Lung (tissue), 11 donors: ENCODE measurements at regions not wholly inside any gene's neighbourhood (a gene's known extent, or its start where the extent isn't known, plus 50 kb on each side); places are given as distances from the start of the nearest gene placed in this dataset.
A peak's percentile ranks its signal among the peaks of the same experiment; 100 is the strongest.

Experiments used
- ATAC-seq: fragments of 200-7000 bp; cut with Tn5 transposase; one replicate; pipeline ENCODE4 v1.9.1; 2020; ENCODE audit warnings: moderate number of reproducible peaks; ENCODE audit not compliant: insufficient read depth, low FRiP score
- DNase-seq, 3 donors: peaks; one replicate each; pipeline ENCODE4 v3.0.0-alpha.2; 2013 to 2017
- H3K27ac ChIP-seq, 2 donors: one replicate each; pipeline ENCODE4 v1.5.1; 2013; ENCODE audit warnings: mild to moderate bottlenecking in 2 of 2, moderate library complexity in 2 of 2, control low read depth in 1 of 2, inconsistent platforms in 1 of 2, low read depth in 1 of 2, low read length in 1 of 2
- H3K27me3 ChIP-seq, 3 donors: one replicate each; pipeline ENCODE4 v1.5.1; 2013; ENCODE audit warnings: low read length in 2 of 3; ENCODE audit not compliant: control insufficient read depth in 3 of 3, insufficient read depth in 3 of 3
- H3K36me3 ChIP-seq, 4 donors: one replicate each; pipeline ENCODE4 v1.5.1; 2013; ENCODE audit warnings: low read length in 4 of 4, mild to moderate bottlenecking in 1 of 4, moderate library complexity in 1 of 4; ENCODE audit not compliant: control insufficient read depth in 4 of 4, insufficient read depth in 4 of 4
- H3K4me1 ChIP-seq, 5 donors: one replicate each; pipeline ENCODE4 v1.5.1; 2013; ENCODE audit warnings: low read length in 5 of 5, mild to moderate bottlenecking in 2 of 5, moderate library complexity in 1 of 5; ENCODE audit not compliant: control insufficient read depth in 5 of 5, insufficient read depth in 5 of 5
- H3K4me3 ChIP-seq: one replicate; pipeline ENCODE4 v1.5.1; 2013; ENCODE audit warnings: mild to moderate bottlenecking, control low read depth, moderate library complexity
- H3K9ac ChIP-seq, 2 donors: one replicate each; pipeline ENCODE4 v1.5.1; 2013; ENCODE audit warnings: low read length in 2 of 2, control low read depth in 1 of 2; ENCODE audit not compliant: insufficient read depth in 1 of 2
- H3K9me3 ChIP-seq, 4 donors: one replicate each; pipeline ENCODE4 v1.5.1; 2013; ENCODE audit warnings: low read length in 3 of 4, mild to moderate bottlenecking in 1 of 4, moderate library complexity in 1 of 4; ENCODE audit not compliant: control insufficient read depth in 4 of 4, insufficient read depth in 3 of 4
- CTCF ChIP-seq: IDR thresholded peaks from 2 replicates; pipeline ENCODE4 v1.5.1; 2012; ENCODE audit warnings: mild to moderate bottlenecking; ENCODE audit errors: control extremely low read depth, extremely low read depth
- WGBS, 2 donors: extraction: QIAGEN DNeasy Blood & Tissue Kit; methylation state at CpG; one replicate each; pipeline ENCODE4 v1.1.7; 2013; 5-methylcytosine and 5-hydroxymethylcytosine counted together
- donor health status: control.
- donor health status: control.
- donor health status: Bipolar disorder and iron deficiency.
- donor health status: healthy.
- donor health status: DM: yes; HTN: yes; CAD: no.

- Histone ChIP-seq H3K4me3 (no peak overlapping the region), H3K9ac (no peak overlapping the region), H3K9me3 (no peaks in the 10 kb centered on the region), H3K27me3 (peaks cover 0 to 3% (median 0%) of the 10 kb centered on the region in 3 donors), H3K27ac (no peak overlapping the region), H3K36me3 (no peaks in the 10 kb centered on the region), H3K4me1 (no peaks in the 10 kb centered on the region)
- ATAC-seq: no peak
- no peak for TF ChIP-seq CTCF
- 77 to 92% methylated on average over 3 of the region's 3 CpGs for WGBS, 2 donors
- DNase-seq: no peak
These were observed 102.8 kb downstream of the ICOS start for GRCh38 chr2:204039298-204039838.

GRCh38 chr2:204040016-204040415 is 103.5 kb downstream of the ICOS start:
- Histone ChIP-seq H3K27ac (no peak overlapping the region), H3K9me3 (no peaks in the 10 kb centered on the region), H3K9ac (no peak overlapping the region), H3K4me1 (no peaks in the 10 kb centered on the region), H3K36me3 (no peaks in the 10 kb centered on the region), H3K4me3 (no peak overlapping the region), H3K27me3 (peaks cover 0 to 3% (median 0%) of the 10 kb centered on the region in 3 donors)
- ATAC-seq (no peak), DNase-seq (peak in 1 of 3 donors; percentile 6)
- TF ChIP-seq CTCF: no peak
- 66 to 74% methylated on average over 3 of the region's 3 CpGs for WGBS, 2 donors

GRCh38 chr2:204042401-204042800 is 105.8 kb downstream of the ICOS start:
- TF ChIP-seq CTCF: no peak
- Histone ChIP-seq H3K4me3 (no peak overlapping the region), H3K27me3 (peaks cover 0 to 3% (median 0%) of the 10 kb centered on the region in 3 donors), H3K27ac (no peak overlapping the region), H3K4me1 (no peaks in the 10 kb centered on the region), H3K36me3 (no peaks in the 10 kb centered on the region), H3K9me3 (no peaks in the 10 kb centered on the region), H3K9ac (no peak overlapping the region)
- DNase-seq: no peak
- ATAC-seq: no peak
- 94 to 97% methylated on average over 1 of the region's 1 CpG for WGBS, 2 donors

- ATAC-seq (no peak), DNase-seq (no peak)
- Histone ChIP-seq H3K36me3 (no peaks in the 10 kb centered on the region), H3K9me3 (no peaks in the 10 kb centered on the region), H3K27ac (no peak overlapping the region), H3K9ac (no peak overlapping the region), H3K4me3 (no peak overlapping the region), H3K27me3 (peaks cover 0 to 3% (median 0%) of the 10 kb centered on the region in 3 donors), H3K4me1 (no peaks in the 10 kb centered on the region)
- no peak for TF ChIP-seq CTCF
- WGBS, 2 donors: 95% methylated on average over 2 of the region's 2 CpGs
These were observed 109.6 kb downstream of the ICOS start for GRCh38 chr2:204046145-204046544.
